Dendritic cell treated with granulocyte-macrophage colony-stimulating factor and Interleukin-4, amounts not matched to agents 40 ng/mL and 50 ng/mL, for 4 days (primary cell): ENCODE measurements at regions not wholly inside any gene's neighbourhood (a gene's known extent, or its start where the extent isn't known, plus 50 kb on each side); places are given as distances from the start of the nearest gene placed in this dataset.
"Not testable (repeated sequence)": the region's sequence is repeated elsewhere in the genome, so short reads cannot be mapped to it uniquely, and the experiment has no call there.

Source experiments
- H3K27ac Mint-ChIP-seq: one replicate; pipeline ENCODE4 v1.8.0; 2022; ENCODE audit warnings: mild to moderate bottlenecking, mixed read lengths
- H3K27me3 Mint-ChIP-seq: one replicate; pipeline ENCODE4 v1.8.0; 2022; ENCODE audit warnings: mild to moderate bottlenecking, mixed read lengths
- H3K36me3 Mint-ChIP-seq: one replicate; pipeline ENCODE4 v1.8.0; 2022; ENCODE audit warnings: low read depth, mixed read lengths
- H3K4me1 Mint-ChIP-seq: one replicate; pipeline ENCODE4 v1.8.0; 2022; ENCODE audit warnings: low read depth, mixed read lengths
- H3K4me3 Mint-ChIP-seq: one replicate; pipeline ENCODE4 v1.8.0; 2022; ENCODE audit warnings: mild to moderate bottlenecking, moderate library complexity, mixed read lengths
- H3K9me3 Mint-ChIP-seq: one replicate; pipeline ENCODE4 v1.8.0; 2022; ENCODE audit warnings: mixed read lengths
- intact Hi-C: fragments of 100-400 bp; cut with micrococcal nuclease; formaldehyde crosslinking; loops from one replicate; pipeline ENCODE4 v1.15.0; 2022

- Mint-ChIP-seq H3K36me3 (peaks cover 6% of the 10 kb centered on the region), H3K4me3 (no peak overlapping the region)
- intact Hi-C loops, result no loop called here
Measured at GRCh38 chr6:166806962-166807757, 149.2 kb downstream of the RNASET2 start.

GRCh38 chr6:166806217-166806838 lies 150.0 kb downstream of the RNASET2 start:
- peaks cover 8% of the 10 kb centered on the region for H3K27me3 Mint-ChIP-seq
- intact Hi-C loops, result no loop called here
- H3K9me3 Mint-ChIP-seq, result peaks cover 33% of the 10 kb centered on the region
- no peak overlapping the region for H3K4me3 Mint-ChIP-seq
- peaks cover 6% of the 10 kb centered on the region for H3K36me3 Mint-ChIP-seq
- H3K4me1 Mint-ChIP-seq, result no peaks in the 10 kb centered on the region
- no peak overlapping the region for H3K27ac Mint-ChIP-seq

More at GRCh38 chr6:166806962-166807757, 149.2 kb downstream of the RNASET2 start:
- H3K9me3 Mint-ChIP-seq, result peaks cover 33% of the 10 kb centered on the region
- H3K4me1 Mint-ChIP-seq, result no peaks in the 10 kb centered on the region
- peaks cover 8% of the 10 kb centered on the region for H3K27me3 Mint-ChIP-seq
- H3K27ac Mint-ChIP-seq, result no peak overlapping the region

GRCh38 chr6:166803471-166803870 lies 152.9 kb downstream of the RNASET2 start:
- Mint-ChIP-seq H3K27me3 (peaks cover 5% of the 10 kb centered on the region), H3K4me3 (no peak overlapping the region), H3K36me3 (peaks cover 6% of the 10 kb centered on the region), H3K9me3 (peaks cover 33% of the 10 kb centered on the region), H3K27ac (no peak overlapping the region), H3K4me1 (no peaks in the 10 kb centered on the region)
- intact Hi-C loops, result no loop called here

- intact Hi-C loops, result no loop called here
- no peak overlapping the region for H3K27ac Mint-ChIP-seq
- peaks cover 6% of the 10 kb centered on the region for H3K36me3 Mint-ChIP-seq
- H3K27me3 Mint-ChIP-seq, result peaks cover 4% of the 10 kb centered on the region
- no peak overlapping the region for H3K4me3 Mint-ChIP-seq
- H3K9me3 Mint-ChIP-seq, result peaks cover 25% of the 10 kb centered on the region
- H3K4me1 Mint-ChIP-seq, result no peaks in the 10 kb centered on the region
Measured at GRCh38 chr6:166802401-166802800, 153.9 kb downstream of the RNASET2 start.

GRCh38 chr6:166800137-166800536 lies 156.2 kb downstream of the RNASET2 start:
- H3K27ac Mint-ChIP-seq, result no peak overlapping the region
- H3K4me3 Mint-ChIP-seq, result no peak overlapping the region
- intact Hi-C loops, result no loop called here
- no peaks in the 10 kb centered on the region for H3K36me3 Mint-ChIP-seq
- no peaks in the 10 kb centered on the region for H3K4me1 Mint-ChIP-seq
- H3K9me3 Mint-ChIP-seq, result peaks cover 2% of the 10 kb centered on the region
- H3K27me3 Mint-ChIP-seq, result peaks cover 9% of the 10 kb centered on the region

- intact Hi-C loops, result no loop called here
- H3K27ac Mint-ChIP-seq, result no peak overlapping the region
- H3K4me3 Mint-ChIP-seq, result no peak overlapping the region
- peaks cover 9% of the 10 kb centered on the region for H3K27me3 Mint-ChIP-seq
- no peaks in the 10 kb centered on the region for H3K9me3 Mint-ChIP-seq
- no peaks in the 10 kb centered on the region for H3K4me1 Mint-ChIP-seq
- H3K36me3 Mint-ChIP-seq, result no peaks in the 10 kb centered on the region
Measured at GRCh38 chr6:166798652-166799051, 157.7 kb downstream of the RNASET2 start.

GRCh38 chr6:166796610-166797009 lies 159.7 kb downstream of the RNASET2 start:
- Mint-ChIP-seq H3K36me3 (no peaks in the 10 kb centered on the region), H3K9me3 (no peaks in the 10 kb centered on the region), H3K4me3 (no peak overlapping the region), H3K27me3 (peaks cover 9% of the 10 kb centered on the region), H3K4me1 (no peaks in the 10 kb centered on the region), H3K27ac (no peak overlapping the region)
- intact Hi-C loops, result no loop called here

GRCh38 chr6:166795879-166796278 lies 160.5 kb downstream of the RNASET2 start:
- H3K4me1 Mint-ChIP-seq, result no peaks in the 10 kb centered on the region
- H3K36me3 Mint-ChIP-seq, result no peaks in the 10 kb centered on the region
- H3K4me3 Mint-ChIP-seq, result no peak overlapping the region
- no peaks in the 10 kb centered on the region for H3K9me3 Mint-ChIP-seq
- H3K27me3 Mint-ChIP-seq, result peaks cover 10% of the 10 kb centered on the region
- intact Hi-C loops, result no loop called here
- no peak overlapping the region for H3K27ac Mint-ChIP-seq

GRCh38 chr6:166790808-166791207 lies 163.8 kb upstream of the RPS6KA2 start:
- H3K27ac Mint-ChIP-seq, H3K27me3 Mint-ChIP-seq, H3K4me1 Mint-ChIP-seq, H3K36me3 Mint-ChIP-seq, intact Hi-C loops, H3K9me3 Mint-ChIP-seq, H3K4me3 Mint-ChIP-seq: not testable (repeated sequence)

- H3K9me3 Mint-ChIP-seq, H3K27ac Mint-ChIP-seq, H3K36me3 Mint-ChIP-seq, intact Hi-C loops, H3K4me1 Mint-ChIP-seq, H3K27me3 Mint-ChIP-seq, H3K4me3 Mint-ChIP-seq: not testable (repeated sequence)
Measured at GRCh38 chr6:166788846-166789529, 161.9 kb upstream of the RPS6KA2 start.

GRCh38 chr6:166786704-166787293 lies 159.7 kb upstream of the RPS6KA2 start:
- peaks cover 7% of the 10 kb centered on the region for H3K27me3 Mint-ChIP-seq
- intact Hi-C loops, result loop anchor here (1.0 to 2.0 kb wide), 2 partner anchors 203 to 356 kb away; no protein-coding TSS in a partner anchor
- no peaks in the 10 kb centered on the region for H3K9me3 Mint-ChIP-seq
- H3K4me1 Mint-ChIP-seq, result no peaks in the 10 kb centered on the region
- no peak overlapping the region for H3K4me3 Mint-ChIP-seq
- H3K27ac Mint-ChIP-seq, result no peak overlapping the region
- no peaks in the 10 kb centered on the region for H3K36me3 Mint-ChIP-seq

- intact Hi-C loops, result no loop called here
- no peak overlapping the region for H3K27ac Mint-ChIP-seq
Measured at GRCh38 chr6:166785131-166785530, 158.1 kb upstream of the RPS6KA2 start.

GRCh38 chr6:166784691-166785090 lies 157.6 kb upstream of the RPS6KA2 start:
- H3K4me3 Mint-ChIP-seq, result no peak overlapping the region
- H3K36me3 Mint-ChIP-seq, result no peaks in the 10 kb centered on the region
- H3K4me1 Mint-ChIP-seq, result no peaks in the 10 kb centered on the region
- intact Hi-C loops, result no loop called here
- no peaks in the 10 kb centered on the region for H3K9me3 Mint-ChIP-seq
- peaks cover 5% of the 10 kb centered on the region for H3K27me3 Mint-ChIP-seq
- H3K27ac Mint-ChIP-seq, result no peak overlapping the region

More at GRCh38 chr6:166785131-166785530, 158.1 kb upstream of the RPS6KA2 start:
- Mint-ChIP-seq H3K27me3 (peaks cover 5% of the 10 kb centered on the region), H3K4me3 (no peak overlapping the region), H3K4me1 (no peaks in the 10 kb centered on the region), H3K36me3 (no peaks in the 10 kb centered on the region), H3K9me3 (no peaks in the 10 kb centered on the region)

- no peaks in the 10 kb centered on the region for H3K9me3 Mint-ChIP-seq
- intact Hi-C loops, result no loop called here
- no peaks in the 10 kb centered on the region for H3K4me1 Mint-ChIP-seq
- peaks cover 5% of the 10 kb centered on the region for H3K27me3 Mint-ChIP-seq
- no peaks in the 10 kb centered on the region for H3K36me3 Mint-ChIP-seq
- H3K4me3 Mint-ChIP-seq, result no peak overlapping the region
- no peak overlapping the region for H3K27ac Mint-ChIP-seq
Measured at GRCh38 chr6:166782520-166782919, 155.5 kb upstream of the RPS6KA2 start.
